GM23338 (cell line): ENCODE measurements at regions not wholly inside any gene's neighbourhood (a gene's known extent, or its start where the extent isn't known, plus 50 kb on each side); places are given as distances from the start of the nearest gene placed in this dataset.

ENCODE experiments used
- ATAC-seq: fragments of 200-7000 bp; cut with Tn5 transposase; 3 replicates; pipeline ENCODE4 v1.9.1; 2020
- DNase-seq: peaks from one replicate; pipeline ENCODE4 v3.0.0-alpha.2; 2015; ENCODE audit warnings: low spot score
- H2AFZ ChIP-seq: fragments of 200-600 bp; sonication (generic); 2 replicates; pipeline ENCODE4 v1.8.0; 2016; ENCODE audit warnings: antibody characterized with exemption, mild to moderate bottlenecking, moderate library complexity
- H3F3A ChIP-seq: fragments of 200-600 bp; sonication (generic); replicated peaks from 2 replicates; pipeline ENCODE4 v1.8.0; 2017; ENCODE audit warnings: antibody characterized with exemption, mixed run types, low read depth
- H3K27ac ChIP-seq: fragments of 200-600 bp; sonication (generic); 2 replicates; pipeline ENCODE4 v1.6.1; 2016; ENCODE audit warnings: low read depth
- H3K27me3 ChIP-seq: fragments of 200-600 bp; sonication (generic); 2 replicates; pipeline ENCODE4 v1.8.0; 2016; ENCODE audit warnings: mild to moderate bottlenecking, mixed run types, moderate library complexity; ENCODE audit not compliant: insufficient read depth
- H3K36me3 ChIP-seq: fragments of 200-600 bp; sonication (generic); 2 replicates; pipeline ENCODE4 v1.8.0; 2016; ENCODE audit warnings: mild to moderate bottlenecking; ENCODE audit not compliant: insufficient read depth
- H3K4me1 ChIP-seq: fragments of 200-600 bp; sonication (generic); 2 replicates; pipeline ENCODE4 v1.8.0; 2016; ENCODE audit warnings: mild to moderate bottlenecking, moderate library complexity; ENCODE audit not compliant: insufficient read depth
- H3K4me2 ChIP-seq: fragments of 200-600 bp; sonication (generic); 2 replicates; pipeline ENCODE4 v1.7.1; 2017; ENCODE audit warnings: mixed run types
- H3K4me3 ChIP-seq: fragments of 200-600 bp; sonication (generic); 2 replicates; pipeline ENCODE4 v1.6.1; 2016; ENCODE audit warnings: mixed run types
- H3K79me2 ChIP-seq: fragments of 200-600 bp; sonication (generic); replicated peaks from 2 replicates; pipeline ENCODE4 v1.8.0; 2017; ENCODE audit warnings: mild to moderate bottlenecking; ENCODE audit not compliant: insufficient read depth
- H3K9me2 ChIP-seq: fragments of 200-600 bp; sonication (generic); 2 replicates; pipeline ENCODE4 v1.8.0; 2017; ENCODE audit not compliant: insufficient read depth
- H4K20me1 ChIP-seq: fragments of 200-600 bp; sonication (generic); replicated peaks from 2 replicates; pipeline ENCODE4 v1.8.0; 2017; ENCODE audit warnings: mild to moderate bottlenecking; ENCODE audit not compliant: insufficient read depth
- H3K27ac Mint-ChIP-seq: 2 replicates; pipeline ENCODE4 v1.8.0; 2020; ENCODE audit warnings: inconsistent platforms, mild to moderate bottlenecking, moderate library complexity, mixed read lengths
- H3K27me3 Mint-ChIP-seq: 3 replicates; pipeline ENCODE4 v1.8.0; 2022; ENCODE audit warnings: low read depth, mild to moderate bottlenecking, moderate library complexity, mixed read lengths, inconsistent platforms; ENCODE audit not compliant: insufficient read depth, poor library complexity
- H3K36me3 Mint-ChIP-seq: 3 replicates; pipeline ENCODE4 v1.8.0; 2021; ENCODE audit warnings: low read depth, mild to moderate bottlenecking, inconsistent platforms, moderate library complexity, mixed read lengths
- H3K4me1 Mint-ChIP-seq: 3 replicates; pipeline ENCODE4 v1.8.0; 2020; ENCODE audit warnings: mild to moderate bottlenecking, inconsistent platforms, mixed read lengths
- H3K4me3 Mint-ChIP-seq: 3 replicates; pipeline ENCODE4 v1.8.0; 2021; ENCODE audit warnings: moderate library complexity, mild to moderate bottlenecking, inconsistent platforms, mixed read lengths
- H3K9me3 Mint-ChIP-seq: 3 replicates; pipeline ENCODE4 v1.8.0; 2020; ENCODE audit warnings: moderate library complexity, mild to moderate bottlenecking, inconsistent platforms, mixed read lengths
- EZH2 ChIP-seq: fragments of 200-600 bp; sonication (generic); IDR thresholded peaks from one replicate; pipeline ENCODE4 v1.8.0; 2017; ENCODE audit warnings: antibody characterized with exemption, mild to moderate bottlenecking, low read depth; ENCODE audit not compliant: unreplicated experiment
- EZH2phosphoT487 ChIP-seq: fragments of 200-600 bp; sonication (generic); IDR thresholded peaks from one replicate; pipeline ENCODE4 v1.8.1; 2018; ENCODE audit warnings: antibody characterized with exemption; ENCODE audit not compliant: unreplicated experiment
- JUNB ChIP-seq: IDR thresholded peaks from one replicate; pipeline ENCODE4 v1.6.1; 2016; ENCODE audit warnings: antibody characterized with exemption; ENCODE audit not compliant: unreplicated experiment
- ZNF331 ChIP-seq: fragments of 250-450 bp; sonication (Bioruptor Pico); IDR thresholded peaks from 2 replicates; pipeline ENCODE4 v1.5.0; 2020; ENCODE audit warnings: low read depth, mild to moderate bottlenecking, moderate library complexity
- TF ChIP-seq, protein P1 (sequence below): IDR thresholded peaks from one replicate; pipeline ENCODE4 v1.6.1; 2018; ENCODE audit warnings: antibody characterized with exemption; ENCODE audit not compliant: unreplicated experiment
- TF ChIP-seq, protein P2 (sequence below), 2 experiments: fragments of 200-600 bp in 1 of 2; sonication (generic) in 1 of 2; conservative IDR thresholded peaks; 2 replicates each; pipeline versions ENCODE4 v1.5.1 to v1.6.1; 2016 to 2017; ENCODE audit warnings: antibody characterized with exemption in 2 of 2, low read depth in 2 of 2, mild to moderate bottlenecking in 2 of 2, moderate library complexity in 1 of 2
- TF ChIP-seq, protein P3 (sequence below): IDR thresholded peaks from 2 replicates; pipeline ENCODE4 v1.6.1; 2016; ENCODE audit warnings: antibody characterized with exemption

- TF ChIP-seq, protein P1, sequence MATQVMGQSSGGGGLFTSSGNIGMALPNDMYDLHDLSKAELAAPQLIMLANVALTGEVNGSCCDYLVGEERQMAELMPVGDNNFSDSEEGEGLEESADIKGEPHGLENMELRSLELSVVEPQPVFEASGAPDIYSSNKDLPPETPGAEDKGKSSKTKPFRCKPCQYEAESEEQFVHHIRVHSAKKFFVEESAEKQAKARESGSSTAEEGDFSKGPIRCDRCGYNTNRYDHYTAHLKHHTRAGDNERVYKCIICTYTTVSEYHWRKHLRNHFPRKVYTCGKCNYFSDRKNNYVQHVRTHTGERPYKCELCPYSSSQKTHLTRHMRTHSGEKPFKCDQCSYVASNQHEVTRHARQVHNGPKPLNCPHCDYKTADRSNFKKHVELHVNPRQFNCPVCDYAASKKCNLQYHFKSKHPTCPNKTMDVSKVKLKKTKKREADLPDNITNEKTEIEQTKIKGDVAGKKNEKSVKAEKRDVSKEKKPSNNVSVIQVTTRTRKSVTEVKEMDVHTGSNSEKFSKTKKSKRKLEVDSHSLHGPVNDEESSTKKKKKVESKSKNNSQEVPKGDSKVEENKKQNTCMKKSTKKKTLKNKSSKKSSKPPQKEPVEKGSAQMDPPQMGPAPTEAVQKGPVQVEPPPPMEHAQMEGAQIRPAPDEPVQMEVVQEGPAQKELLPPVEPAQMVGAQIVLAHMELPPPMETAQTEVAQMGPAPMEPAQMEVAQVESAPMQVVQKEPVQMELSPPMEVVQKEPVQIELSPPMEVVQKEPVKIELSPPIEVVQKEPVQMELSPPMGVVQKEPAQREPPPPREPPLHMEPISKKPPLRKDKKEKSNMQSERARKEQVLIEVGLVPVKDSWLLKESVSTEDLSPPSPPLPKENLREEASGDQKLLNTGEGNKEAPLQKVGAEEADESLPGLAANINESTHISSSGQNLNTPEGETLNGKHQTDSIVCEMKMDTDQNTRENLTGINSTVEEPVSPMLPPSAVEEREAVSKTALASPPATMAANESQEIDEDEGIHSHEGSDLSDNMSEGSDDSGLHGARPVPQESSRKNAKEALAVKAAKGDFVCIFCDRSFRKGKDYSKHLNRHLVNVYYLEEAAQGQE: no peak
- TF ChIP-seq EZH2phosphoT487 (no peak), EZH2 (no peak)
- TF ChIP-seq, protein P2, sequence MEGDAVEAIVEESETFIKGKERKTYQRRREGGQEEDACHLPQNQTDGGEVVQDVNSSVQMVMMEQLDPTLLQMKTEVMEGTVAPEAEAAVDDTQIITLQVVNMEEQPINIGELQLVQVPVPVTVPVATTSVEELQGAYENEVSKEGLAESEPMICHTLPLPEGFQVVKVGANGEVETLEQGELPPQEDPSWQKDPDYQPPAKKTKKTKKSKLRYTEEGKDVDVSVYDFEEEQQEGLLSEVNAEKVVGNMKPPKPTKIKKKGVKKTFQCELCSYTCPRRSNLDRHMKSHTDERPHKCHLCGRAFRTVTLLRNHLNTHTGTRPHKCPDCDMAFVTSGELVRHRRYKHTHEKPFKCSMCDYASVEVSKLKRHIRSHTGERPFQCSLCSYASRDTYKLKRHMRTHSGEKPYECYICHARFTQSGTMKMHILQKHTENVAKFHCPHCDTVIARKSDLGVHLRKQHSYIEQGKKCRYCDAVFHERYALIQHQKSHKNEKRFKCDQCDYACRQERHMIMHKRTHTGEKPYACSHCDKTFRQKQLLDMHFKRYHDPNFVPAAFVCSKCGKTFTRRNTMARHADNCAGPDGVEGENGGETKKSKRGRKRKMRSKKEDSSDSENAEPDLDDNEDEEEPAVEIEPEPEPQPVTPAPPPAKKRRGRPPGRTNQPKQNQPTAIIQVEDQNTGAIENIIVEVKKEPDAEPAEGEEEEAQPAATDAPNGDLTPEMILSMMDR (conservative IDR thresholded peaks at IDR 0.05; ENCODE audit: low read depth in 2 of 2): no peak
Measured at GRCh38 chr20:56845546-56846086, 216.5 kb downstream of the TFAP2C start (continued).

DNA sequence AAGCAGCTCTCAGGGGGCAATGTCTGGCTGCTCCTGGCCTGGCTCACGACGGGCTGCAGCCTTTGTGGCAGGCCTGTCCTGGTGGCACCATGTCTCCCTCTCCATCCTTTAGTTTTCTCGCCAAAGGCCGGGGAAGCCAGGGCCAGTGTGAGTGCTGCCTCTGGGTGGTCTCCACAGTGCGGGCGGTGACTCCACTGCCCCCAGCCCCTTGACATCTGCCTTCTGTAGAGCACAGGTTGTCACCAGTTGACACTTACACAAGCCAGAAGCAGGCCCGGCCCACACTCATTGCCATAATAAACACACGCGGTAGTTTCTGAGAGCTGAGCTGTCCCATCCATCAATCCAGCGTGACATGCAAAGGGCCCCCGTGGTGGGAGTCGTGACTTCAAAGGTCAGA, 219.5 kb downstream of the TFAP2C start:
- Histone ChIP-seq H3K9me2 (no peaks in the 10 kb centered on the region), H3K4me1 (no peaks in the 10 kb centered on the region), H3K79me2 (no peaks in the 10 kb centered on the region), H3F3A (no peaks in the 10 kb centered on the region), H3K36me3 (no peaks in the 10 kb centered on the region), H3K27ac (no peak overlapping the region), H4K20me1 (no peaks in the 10 kb centered on the region), H2AFZ (no peak overlapping the region), H3K27me3 (no peaks in the 10 kb centered on the region), H3K4me3 (no peak overlapping the region), H3K4me2 (no peak overlapping the region)
- Mint-ChIP-seq H3K27me3 (no peaks in the 10 kb centered on the region), H3K27ac (no peak overlapping the region; the same call in 1 of the 2 replicates), H3K4me3 (no peak overlapping the region), H3K4me1 (no peaks in the 10 kb centered on the region), H3K36me3 (no peaks in the 10 kb centered on the region), H3K9me3 (no peaks in the 10 kb centered on the region)
- ATAC-seq: no peak
- no peak for DNase-seq
- TF ChIP-seq, protein P3, sequence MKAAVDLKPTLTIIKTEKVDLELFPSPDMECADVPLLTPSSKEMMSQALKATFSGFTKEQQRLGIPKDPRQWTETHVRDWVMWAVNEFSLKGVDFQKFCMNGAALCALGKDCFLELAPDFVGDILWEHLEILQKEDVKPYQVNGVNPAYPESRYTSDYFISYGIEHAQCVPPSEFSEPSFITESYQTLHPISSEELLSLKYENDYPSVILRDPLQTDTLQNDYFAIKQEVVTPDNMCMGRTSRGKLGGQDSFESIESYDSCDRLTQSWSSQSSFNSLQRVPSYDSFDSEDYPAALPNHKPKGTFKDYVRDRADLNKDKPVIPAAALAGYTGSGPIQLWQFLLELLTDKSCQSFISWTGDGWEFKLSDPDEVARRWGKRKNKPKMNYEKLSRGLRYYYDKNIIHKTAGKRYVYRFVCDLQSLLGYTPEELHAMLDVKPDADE: no peak
- TF ChIP-seq, protein P1: no peak
- no peak for TF ChIP-seq ZNF331
- no peak for TF ChIP-seq JUNB
- TF ChIP-seq EZH2: no peak
- TF ChIP-seq EZH2phosphoT487: no peak
